ENCODE measurements at regions not wholly inside any gene's neighbourhood (a gene's known extent, or its start where the extent isn't known, plus 50 kb on each side); places are given as distances from the start of the nearest gene placed in this dataset.

DNA sequence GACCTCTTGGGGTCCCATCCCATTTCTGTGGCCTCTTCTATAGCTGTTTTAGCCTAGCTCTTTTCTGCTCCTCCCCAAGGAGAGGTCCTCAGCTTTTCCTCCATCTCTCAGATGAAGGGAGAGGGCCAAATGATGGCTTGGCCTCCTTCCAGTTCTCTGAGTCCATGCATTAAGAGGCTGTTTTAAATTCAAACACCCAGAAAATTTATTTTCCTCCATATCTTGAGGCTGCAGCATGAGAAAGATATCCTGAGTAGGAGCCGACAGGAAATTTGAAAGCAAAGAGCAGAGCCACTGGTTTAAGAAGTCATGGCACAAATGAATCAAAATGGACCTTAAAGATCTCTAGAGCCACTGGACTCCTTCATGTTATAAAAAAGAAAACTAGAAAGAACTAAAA is 558.8 kb downstream of the MID1IP1 start:
- H2BK5ac ChIP-seq (ENCODE audit: low read length), result no peak overlapping the region
- H3K4me1 ChIP-seq (ENCODE audit: control insufficient read depth, low read depth, low read length), result no peaks in the 10 kb centered on the region
- DNase-seq, result no peak
- H3K4me2 ChIP-seq (ENCODE audit: low read length), result no peak overlapping the region
- no peak overlapping the region for H3K56ac ChIP-seq (ENCODE audit: low read length)
- H2BK120ac ChIP-seq (ENCODE audit: low read depth, low read length), result no peak overlapping the region
- H2AK5ac ChIP-seq (ENCODE audit: low read length), result no peak overlapping the region
- no peak overlapping the region for H3K4me3 ChIP-seq (ENCODE audit: low read length)
- H3K79me2 ChIP-seq (ENCODE audit: control insufficient read depth, insufficient read depth, low read length), result no peaks in the 10 kb centered on the region
- no peak overlapping the region for H3K4ac ChIP-seq (ENCODE audit: low read depth, low read length)
- WGBS (ENCODE audit: extremely low coverage, insufficient coverage, low lambda C conversion rate), result no CpG with 5 or more reads among the region's 1 CpG
- no peak overlapping the region for H4K8ac ChIP-seq (ENCODE audit: low read depth, low read length)
- no peaks in the 10 kb centered on the region for H3K36me3 ChIP-seq (ENCODE audit: control insufficient read depth, insufficient read depth, low read length)
- no peak overlapping the region for H3K18ac ChIP-seq (ENCODE audit: low read length)
- no peaks in the 10 kb centered on the region for H3K27me3 ChIP-seq (ENCODE audit: insufficient read depth, low read length, poor library complexity)
- H3K23ac ChIP-seq (ENCODE audit: low read length), result no peak overlapping the region
- no peak overlapping the region for H4K5ac ChIP-seq (ENCODE audit: low read length)
- H2BK15ac ChIP-seq (replicated peaks; ENCODE audit: low read depth), result no peak overlapping the region
- no peak overlapping the region for H3K27ac ChIP-seq (ENCODE audit: low read depth, low read length)
- H3K9ac ChIP-seq (ENCODE audit: low read length), result no peak overlapping the region
- H3K79me1 ChIP-seq (ENCODE audit: low read length), result no peaks in the 10 kb centered on the region

DNA sequence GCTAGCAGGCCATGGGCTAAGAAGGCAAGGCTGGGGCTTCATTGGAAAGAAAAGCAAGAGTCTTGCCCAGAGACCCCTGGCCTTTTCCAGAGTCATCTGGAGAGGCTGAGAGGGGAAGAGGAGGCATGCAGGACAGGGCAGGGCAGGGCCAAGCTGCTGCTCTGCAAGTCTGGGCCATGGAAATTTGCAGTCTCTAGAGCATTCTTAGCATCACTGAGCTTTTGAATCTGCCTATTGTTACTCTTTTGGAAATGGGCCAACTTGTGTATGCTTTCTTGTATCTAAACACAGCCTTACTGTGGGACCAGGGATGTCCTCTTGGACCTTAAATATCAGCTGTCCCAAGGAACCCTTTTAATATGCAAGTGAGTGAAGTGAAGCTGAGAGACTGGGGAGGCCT is 560.5 kb downstream of the MID1IP1 start:
- no peak overlapping the region for H3K18ac ChIP-seq (ENCODE audit: low read length)
- no peak overlapping the region for H3K4ac ChIP-seq (ENCODE audit: low read depth, low read length)
- no peak overlapping the region for H3K9ac ChIP-seq (ENCODE audit: low read length)
- no peak overlapping the region for H3K56ac ChIP-seq (ENCODE audit: low read length)
- H3K27ac ChIP-seq (ENCODE audit: low read depth, low read length), result no peak overlapping the region
- no peak overlapping the region for H2BK5ac ChIP-seq (ENCODE audit: low read length)
- H2BK15ac ChIP-seq (replicated peaks; ENCODE audit: low read depth), result no peak overlapping the region
- H2BK120ac ChIP-seq (ENCODE audit: low read depth, low read length), result no peak overlapping the region
- H3K27me3 ChIP-seq (ENCODE audit: insufficient read depth, low read length, poor library complexity), result no peaks in the 10 kb centered on the region
- no peak overlapping the region for H2AK5ac ChIP-seq (ENCODE audit: low read length)
- no peak overlapping the region for H3K4me2 ChIP-seq (ENCODE audit: low read length)
- no peaks in the 10 kb centered on the region for H3K79me1 ChIP-seq (ENCODE audit: low read length)
- H3K79me2 ChIP-seq (ENCODE audit: control insufficient read depth, insufficient read depth, low read length), result no peaks in the 10 kb centered on the region
- H4K8ac ChIP-seq (ENCODE audit: low read depth, low read length), result no peak overlapping the region
- no peak overlapping the region for H4K5ac ChIP-seq (ENCODE audit: low read length)
- H3K23ac ChIP-seq (ENCODE audit: low read length), result no peak overlapping the region
- H3K36me3 ChIP-seq (ENCODE audit: control insufficient read depth, insufficient read depth, low read length), result no peaks in the 10 kb centered on the region
- DNase-seq, result no peak
- H3K4me1 ChIP-seq (ENCODE audit: control insufficient read depth, low read depth, low read length), result no peaks in the 10 kb centered on the region
- H3K4me3 ChIP-seq (ENCODE audit: low read length), result no peak overlapping the region

DNA sequence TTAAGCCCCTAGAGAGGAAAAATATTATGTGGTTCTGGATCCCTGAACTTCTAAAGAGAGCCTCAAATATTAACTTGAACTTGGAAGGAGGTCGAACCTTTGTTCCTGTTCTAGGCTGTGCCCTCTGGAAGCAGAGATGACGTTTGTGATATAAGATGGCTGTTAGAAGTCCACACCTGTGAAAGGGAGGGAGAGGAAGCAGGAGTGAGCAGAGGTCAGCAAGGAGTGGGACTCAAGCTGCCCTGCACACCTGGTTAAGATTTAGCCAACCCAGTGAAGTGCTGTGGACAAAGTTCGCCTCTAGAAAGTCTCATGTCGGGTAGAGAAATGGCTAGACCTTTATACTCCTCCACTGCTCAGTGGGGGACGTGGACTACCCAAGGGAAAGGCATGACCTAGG is 566.2 kb downstream of the MID1IP1 start:
- Histone ChIP-seq H3K18ac (ENCODE audit: low read length) (no peak overlapping the region), H3K27ac (ENCODE audit: low read depth, low read length) (no peak overlapping the region), H3K56ac (ENCODE audit: low read length) (no peak overlapping the region), H3K9ac (ENCODE audit: low read length) (no peak overlapping the region), H2AK5ac (ENCODE audit: low read length) (no peak overlapping the region), H2BK120ac (ENCODE audit: low read depth, low read length) (no peak overlapping the region), H3K4ac (ENCODE audit: low read depth, low read length) (no peak overlapping the region), H4K8ac (ENCODE audit: low read depth, low read length) (no peak overlapping the region), H3K36me3 (ENCODE audit: control insufficient read depth, insufficient read depth, low read length) (no peaks in the 10 kb centered on the region), H3K79me1 (ENCODE audit: low read length) (no peaks in the 10 kb centered on the region), H3K27me3 (ENCODE audit: insufficient read depth, low read length, poor library complexity) (no peaks in the 10 kb centered on the region), H3K4me2 (ENCODE audit: low read length) (no peak overlapping the region), H2BK15ac (replicated peaks; ENCODE audit: low read depth) (no peak overlapping the region), H3K4me3 (ENCODE audit: low read length) (no peak overlapping the region), H3K4me1 (ENCODE audit: control insufficient read depth, low read depth, low read length) (no peaks in the 10 kb centered on the region), H3K79me2 (ENCODE audit: control insufficient read depth, insufficient read depth, low read length) (no peaks in the 10 kb centered on the region), H4K5ac (ENCODE audit: low read length) (no peak overlapping the region), H2BK5ac (ENCODE audit: low read length) (no peak overlapping the region), H3K23ac (ENCODE audit: low read length) (no peak overlapping the region)
- no CpG with 5 or more reads among the region's 5 CpGs for WGBS (ENCODE audit: extremely low coverage, insufficient coverage, low lambda C conversion rate)
- no peak for DNase-seq

DNA sequence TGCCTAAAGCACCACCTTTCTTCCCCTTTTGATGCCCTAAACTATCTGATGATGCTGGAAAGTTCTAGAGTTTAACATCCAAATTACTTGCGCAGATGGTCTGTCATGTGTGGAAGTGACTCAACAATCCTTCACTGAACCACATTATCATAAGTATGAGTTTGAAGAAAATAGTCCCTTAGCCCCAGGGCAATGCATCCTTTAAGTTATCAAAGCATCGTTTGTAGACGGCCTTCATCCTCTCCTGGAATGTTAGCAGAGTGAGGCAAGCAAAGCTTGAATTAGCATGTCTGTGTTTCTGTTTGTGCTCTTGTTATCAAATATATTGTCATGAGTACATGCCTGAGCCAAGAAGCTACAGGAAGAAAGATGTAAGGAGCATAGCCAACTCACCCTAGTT is 570.9 kb downstream of the MID1IP1 start:
- H3K4me3 ChIP-seq (ENCODE audit: low read length), result no peak overlapping the region
- WGBS (ENCODE audit: extremely low coverage, insufficient coverage, low lambda C conversion rate), result no CpG with 5 or more reads among the region's 3 CpGs
- no peaks in the 10 kb centered on the region for H3K4me1 ChIP-seq (ENCODE audit: control insufficient read depth, low read depth, low read length)
- no peak overlapping the region for H3K18ac ChIP-seq (ENCODE audit: low read length)
- no peak overlapping the region for H3K4ac ChIP-seq (ENCODE audit: low read depth, low read length)
- no peak overlapping the region for H4K5ac ChIP-seq (ENCODE audit: low read length)
- H2AK5ac ChIP-seq (ENCODE audit: low read length), result no peak overlapping the region
- H2BK15ac ChIP-seq (replicated peaks; ENCODE audit: low read depth), result no peak overlapping the region
- no peak overlapping the region for H3K9ac ChIP-seq (ENCODE audit: low read length)
- H3K27ac ChIP-seq (ENCODE audit: low read depth, low read length), result no peak overlapping the region
- no peaks in the 10 kb centered on the region for H3K79me1 ChIP-seq (ENCODE audit: low read length)
- no peak overlapping the region for H3K23ac ChIP-seq (ENCODE audit: low read length)
- H3K36me3 ChIP-seq (ENCODE audit: control insufficient read depth, insufficient read depth, low read length), result no peaks in the 10 kb centered on the region
- H2BK120ac ChIP-seq (ENCODE audit: low read depth, low read length), result no peak overlapping the region
- no peak overlapping the region for H3K56ac ChIP-seq (ENCODE audit: low read length)
- H3K27me3 ChIP-seq (ENCODE audit: insufficient read depth, low read length, poor library complexity), result no peaks in the 10 kb centered on the region
- no peak overlapping the region for H4K8ac ChIP-seq (ENCODE audit: low read depth, low read length)
- H3K4me2 ChIP-seq (ENCODE audit: low read length), result no peak overlapping the region
- no peak for DNase-seq
- no peak overlapping the region for H2BK5ac ChIP-seq (ENCODE audit: low read length)
- no peaks in the 10 kb centered on the region for H3K79me2 ChIP-seq (ENCODE audit: control insufficient read depth, insufficient read depth, low read length)

DNA sequence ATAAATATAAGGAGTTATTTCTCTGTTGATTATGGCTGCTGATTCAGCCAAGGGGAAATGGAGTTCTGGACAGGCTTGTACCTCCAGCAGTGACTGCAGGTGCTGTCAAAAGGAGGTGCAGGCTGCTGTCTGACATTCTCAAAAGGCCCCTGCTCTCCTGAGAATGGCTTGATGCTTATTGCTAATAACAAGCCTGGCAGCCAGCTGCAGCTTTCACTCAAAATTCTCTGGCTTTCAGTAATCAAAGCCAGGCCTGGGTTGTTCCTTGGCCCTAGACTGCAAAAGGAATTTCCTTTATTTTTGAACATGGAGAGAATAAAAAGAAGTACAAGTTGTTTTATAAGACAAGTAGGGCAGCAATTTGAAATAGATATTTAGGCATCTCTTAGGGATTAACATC is 575.9 kb downstream of the MID1IP1 start:
- Histone ChIP-seq H3K23ac (ENCODE audit: low read length) (no peak overlapping the region), H2BK120ac (ENCODE audit: low read depth, low read length) (no peak overlapping the region), H3K27me3 (ENCODE audit: insufficient read depth, low read length, poor library complexity) (no peaks in the 10 kb centered on the region), H3K36me3 (ENCODE audit: control insufficient read depth, insufficient read depth, low read length) (no peaks in the 10 kb centered on the region), H2BK15ac (replicated peaks; ENCODE audit: low read depth) (no peak overlapping the region), H3K18ac (ENCODE audit: low read length) (no peak overlapping the region), H4K8ac (ENCODE audit: low read depth, low read length) (no peak overlapping the region), H4K5ac (ENCODE audit: low read length) (no peak overlapping the region), H3K4me1 (ENCODE audit: control insufficient read depth, low read depth, low read length) (no peaks in the 10 kb centered on the region), H3K9ac (ENCODE audit: low read length) (no peak overlapping the region), H3K56ac (ENCODE audit: low read length) (no peak overlapping the region), H3K79me1 (ENCODE audit: low read length) (no peaks in the 10 kb centered on the region), H3K4ac (ENCODE audit: low read depth, low read length) (peak overlapping the region; percentile 16), H2AK5ac (ENCODE audit: low read length) (no peak overlapping the region), H3K4me2 (ENCODE audit: low read length) (no peak overlapping the region), H3K27ac (ENCODE audit: low read depth, low read length) (no peak overlapping the region), H3K79me2 (ENCODE audit: control insufficient read depth, insufficient read depth, low read length) (no peaks in the 10 kb centered on the region), H3K4me3 (ENCODE audit: low read length) (no peak overlapping the region), H2BK5ac (ENCODE audit: low read length) (no peak overlapping the region)
- DNase-seq, result no peak

DNA sequence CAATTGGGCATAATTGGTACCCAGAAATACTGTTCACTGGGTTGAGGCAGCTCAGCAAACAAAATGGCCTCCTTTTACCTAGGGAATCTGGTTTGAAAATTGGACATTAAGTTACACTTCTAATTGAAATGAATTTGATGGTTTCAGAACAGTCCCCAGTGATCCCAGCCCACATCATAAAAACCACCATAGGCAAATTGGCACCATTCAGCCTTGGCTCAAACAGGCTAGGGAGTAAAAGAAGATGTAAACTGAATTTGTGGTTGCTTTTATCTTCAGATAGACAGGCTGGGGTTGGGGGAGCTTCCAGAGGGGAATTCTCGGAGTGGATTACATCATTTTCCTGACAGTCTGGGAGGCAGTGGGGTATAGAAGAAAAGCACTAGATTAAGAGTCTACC is 576.5 kb downstream of the MID1IP1 start:
- Histone ChIP-seq H3K27me3 (ENCODE audit: insufficient read depth, low read length, poor library complexity) (no peaks in the 10 kb centered on the region), H3K79me1 (ENCODE audit: low read length) (no peaks in the 10 kb centered on the region)

More for the DNA sequence above, 576.5 kb downstream of the MID1IP1 start:
- no peaks in the 10 kb centered on the region for H3K36me3 ChIP-seq (ENCODE audit: control insufficient read depth, insufficient read depth, low read length)
- no peak overlapping the region for H4K8ac ChIP-seq (ENCODE audit: low read depth, low read length)
- no peak overlapping the region for H3K56ac ChIP-seq (ENCODE audit: low read length)
- H3K23ac ChIP-seq (ENCODE audit: low read length), result no peak overlapping the region
- no peak overlapping the region for H2BK120ac ChIP-seq (ENCODE audit: low read depth, low read length)
- no peak overlapping the region for H3K4me3 ChIP-seq (ENCODE audit: low read length)
- no peak overlapping the region for H3K9ac ChIP-seq (ENCODE audit: low read length)
- no peak overlapping the region for H2BK15ac ChIP-seq (replicated peaks; ENCODE audit: low read depth)
- no peak overlapping the region for H2AK5ac ChIP-seq (ENCODE audit: low read length)
- H3K4me2 ChIP-seq (ENCODE audit: low read length), result no peak overlapping the region
- H3K4me1 ChIP-seq (ENCODE audit: control insufficient read depth, low read depth, low read length), result no peaks in the 10 kb centered on the region
- no CpG with 5 or more reads among the region's 1 CpG for WGBS (ENCODE audit: extremely low coverage, insufficient coverage, low lambda C conversion rate)
- H3K18ac ChIP-seq (ENCODE audit: low read length), result no peak overlapping the region
- H3K4ac ChIP-seq (ENCODE audit: low read depth, low read length), result no peak overlapping the region
- no peaks in the 10 kb centered on the region for H3K79me2 ChIP-seq (ENCODE audit: control insufficient read depth, insufficient read depth, low read length)
- no peak for DNase-seq
- H4K5ac ChIP-seq (ENCODE audit: low read length), result no peak overlapping the region
- no peak overlapping the region for H2BK5ac ChIP-seq (ENCODE audit: low read length)
- H3K27ac ChIP-seq (ENCODE audit: low read depth, low read length), result no peak overlapping the region
